ENCODE measurements at regions not wholly inside any gene's neighbourhood (a gene's known extent, or its start where the extent isn't known, plus 50 kb on each side); places are given as distances from the start of the nearest gene placed in this dataset.
"Not testable (repeated sequence)": the region's sequence is repeated elsewhere in the genome, so short reads cannot be mapped to it uniquely, and the experiment has no call there.

DNA sequence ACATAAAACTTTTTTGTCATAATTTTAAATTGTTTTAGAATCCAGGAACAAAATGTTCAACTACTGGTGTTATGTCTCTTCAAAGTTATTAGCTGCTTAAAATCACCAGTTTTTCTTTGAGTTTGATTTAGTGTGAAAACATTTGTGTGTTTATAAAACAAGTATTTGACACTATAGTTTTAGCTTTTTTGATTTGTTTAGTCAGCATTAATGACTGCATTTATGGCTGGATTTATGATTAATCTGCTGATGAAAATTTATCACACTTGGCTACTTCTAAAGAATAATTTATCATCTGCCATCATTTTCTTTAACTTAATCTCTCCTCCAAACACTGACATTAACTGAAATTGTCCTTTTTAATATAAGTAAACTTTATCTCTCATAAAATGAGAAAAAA, 1465.9 kb upstream of the SLC10A2 start:
- DNase-seq (ENCODE audit: low read depth): no peak

DNA sequence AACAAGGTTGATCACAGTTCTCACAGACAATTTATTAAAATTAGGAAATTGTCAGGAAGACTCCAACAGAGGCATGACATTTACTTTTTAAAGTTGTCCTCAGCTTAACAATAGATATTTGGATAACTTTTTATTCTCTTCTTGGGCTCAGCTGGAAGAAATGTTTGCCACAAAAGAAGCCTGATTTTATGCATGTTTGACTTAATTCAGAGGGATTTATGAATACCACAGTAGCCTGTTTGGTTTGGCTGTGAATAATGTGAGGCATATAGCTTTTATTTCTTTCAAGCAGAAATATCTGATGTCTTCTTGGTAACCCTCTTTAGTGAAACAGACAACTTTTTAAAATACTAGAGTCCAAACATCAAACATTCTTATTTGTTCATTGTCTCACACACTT, 1464.5 kb upstream of the SLC10A2 start:
- DNase-seq (ENCODE audit: low read depth): no peak

DNA sequence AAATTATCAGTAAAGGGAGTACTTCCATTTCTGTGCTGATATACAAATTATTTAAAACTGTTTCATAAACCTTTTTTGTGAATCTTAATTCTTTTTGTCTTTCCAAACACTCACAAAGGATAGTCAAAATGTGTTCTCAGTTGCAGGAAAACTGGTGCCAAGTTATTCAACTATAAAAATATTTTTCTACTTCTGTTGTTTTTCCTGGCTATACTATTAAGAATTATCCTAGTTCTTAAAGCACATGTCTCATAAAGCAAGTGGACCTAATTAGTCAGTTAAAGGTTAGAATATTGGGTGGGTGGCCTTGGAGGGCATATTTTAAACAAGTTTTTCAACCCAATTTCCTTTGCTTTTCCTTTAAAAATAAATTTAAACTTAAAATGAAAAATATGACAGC, 1460.3 kb upstream of the SLC10A2 start:
- no peak for DNase-seq (ENCODE audit: low read depth)

DNA sequence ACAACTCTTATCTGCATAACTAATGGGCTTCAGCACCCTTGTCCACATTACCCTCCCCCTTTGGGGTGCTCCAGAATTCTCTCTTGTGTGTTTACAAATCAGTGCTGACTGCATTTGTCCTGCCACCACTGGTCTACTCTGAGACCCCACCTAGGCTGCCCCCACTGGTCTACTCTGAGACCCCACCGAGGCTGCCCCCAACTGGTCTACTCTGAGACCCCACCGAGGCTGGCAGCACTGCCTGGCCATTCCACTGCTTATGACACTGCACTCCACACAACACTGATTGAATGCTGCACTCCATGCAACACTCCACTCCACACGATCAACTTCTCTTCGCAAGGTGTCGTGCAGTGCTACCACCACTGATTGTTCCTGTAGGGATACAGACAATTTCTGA, 1459.2 kb upstream of the SLC10A2 start:
- DNase-seq (ENCODE audit: low read depth): no peak

DNA sequence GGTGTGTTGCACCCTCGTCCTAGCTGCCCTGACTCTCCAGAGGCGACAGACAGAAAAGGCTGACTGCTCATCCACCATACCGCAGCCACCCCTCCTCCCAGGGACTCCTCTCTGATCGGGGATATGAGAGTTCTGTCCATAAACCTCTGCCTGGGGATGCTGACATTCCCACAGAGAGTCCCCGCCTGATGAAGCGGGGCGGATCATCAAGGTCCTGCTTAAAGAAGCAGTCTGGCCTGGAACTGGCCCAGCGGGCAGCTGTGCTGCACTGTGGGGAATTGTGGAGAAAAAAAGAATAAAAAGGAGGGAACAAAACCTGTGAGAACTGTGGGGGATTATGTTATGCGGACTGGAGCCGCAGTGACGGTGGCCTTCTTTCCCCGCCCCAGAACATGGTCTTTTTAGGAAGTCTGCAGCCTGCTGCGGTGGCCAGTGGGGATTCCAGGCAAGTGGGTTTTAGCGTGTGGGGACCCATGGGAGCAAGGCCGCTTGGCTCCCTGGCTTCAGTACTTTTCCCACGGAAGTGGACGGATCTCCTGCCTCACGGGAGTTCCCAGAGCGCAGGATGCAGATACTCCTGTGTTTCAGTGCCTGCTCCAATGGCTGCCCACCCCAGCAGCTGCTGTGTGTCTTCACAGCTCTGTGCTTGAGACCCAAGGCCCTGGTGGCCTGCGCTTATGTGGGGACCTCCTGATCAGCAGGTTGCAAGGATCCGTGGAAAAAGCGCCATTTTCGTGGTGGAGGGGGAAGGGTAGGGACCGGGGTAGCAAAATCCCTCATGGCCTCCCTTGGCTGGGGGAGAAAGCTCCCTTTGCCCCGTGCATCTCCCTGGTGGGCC, 1456.2 kb upstream of the SLC10A2 start:
- DNase-seq (ENCODE audit: low read depth): no peak

DNA sequence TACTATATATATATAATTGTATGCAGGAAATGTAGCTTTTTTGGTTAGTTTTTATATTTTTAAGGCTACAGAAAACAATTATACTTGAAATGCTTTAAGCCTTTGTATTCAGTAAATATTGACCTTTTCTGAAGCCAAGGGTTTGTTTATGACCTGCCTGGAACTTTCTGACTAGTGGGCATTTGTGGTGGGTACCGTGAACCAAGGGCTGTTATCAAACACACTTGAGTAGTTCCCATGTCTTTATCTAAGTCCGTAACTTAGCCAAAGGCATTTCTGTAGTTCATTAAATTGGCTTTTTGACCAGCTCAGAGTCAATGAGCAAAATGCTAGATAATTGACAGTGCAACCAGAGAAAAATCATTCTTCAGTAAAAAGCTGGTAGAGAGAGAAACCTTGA, 1444.2 kb upstream of the SLC10A2 start:
- DNase-seq (ENCODE audit: low read depth): no peak

DNA sequence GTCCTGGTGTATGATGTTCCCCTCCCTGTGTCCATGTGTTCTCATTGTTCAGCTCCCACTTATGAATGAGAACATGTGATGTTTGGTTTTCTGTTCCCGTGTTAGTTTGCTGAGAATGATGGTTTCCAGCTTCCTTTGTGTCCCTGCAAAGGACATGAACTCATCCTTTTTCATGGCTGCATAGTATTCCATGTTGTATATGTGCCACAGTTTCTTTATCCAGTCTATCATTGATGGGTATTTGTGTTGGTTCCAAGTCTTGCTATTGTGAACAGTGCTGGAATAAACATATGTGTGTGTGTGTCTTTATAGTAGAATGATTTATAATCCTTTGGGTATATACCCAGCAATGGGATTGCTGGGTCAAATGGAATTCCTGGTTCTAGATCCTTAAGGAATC, 1427.3 kb upstream of the SLC10A2 start:
- not testable (repeated sequence) for DNase-seq (ENCODE audit: low read depth)

DNA sequence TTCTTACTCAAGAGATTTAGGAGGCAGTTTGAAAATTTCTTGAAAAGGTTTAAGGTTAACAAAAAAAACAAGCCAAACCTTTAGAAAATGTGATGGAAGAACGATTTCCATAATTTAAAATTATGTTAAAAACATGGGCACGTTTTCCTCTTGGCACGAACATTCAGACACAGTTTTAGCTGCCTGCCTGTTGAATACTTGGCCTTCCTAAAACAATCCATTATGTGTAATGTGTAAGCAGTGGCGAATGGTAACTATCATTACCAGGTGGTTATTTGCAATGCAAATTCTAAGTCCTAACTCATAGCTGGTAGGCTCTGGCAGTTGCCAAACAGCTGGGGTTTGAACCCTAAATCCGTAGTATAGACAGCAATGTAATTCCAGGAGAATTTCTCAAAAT, 1425.7 kb upstream of the SLC10A2 start:
- no peak for DNase-seq (ENCODE audit: low read depth)

DNA sequence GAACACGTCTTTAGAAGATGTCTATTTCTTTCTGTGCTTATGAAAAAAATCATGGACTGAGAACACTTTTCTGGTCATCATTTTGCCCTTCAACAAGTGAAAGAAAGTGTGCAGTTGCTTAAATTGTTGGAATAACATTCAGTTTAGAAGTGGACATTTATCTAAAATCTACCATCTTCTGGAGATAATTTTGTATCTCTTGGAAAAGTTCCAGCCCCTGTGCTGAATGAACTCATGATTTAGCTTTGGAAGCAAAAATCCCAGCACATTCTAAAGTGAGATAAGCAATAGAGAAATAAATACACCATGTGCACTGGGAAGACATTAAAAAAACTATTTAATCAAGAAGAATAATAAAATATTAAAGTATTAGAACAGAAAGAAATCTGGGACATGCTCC, 1420.8 kb upstream of the SLC10A2 start:
- no peak for DNase-seq (ENCODE audit: low read depth)

DNA sequence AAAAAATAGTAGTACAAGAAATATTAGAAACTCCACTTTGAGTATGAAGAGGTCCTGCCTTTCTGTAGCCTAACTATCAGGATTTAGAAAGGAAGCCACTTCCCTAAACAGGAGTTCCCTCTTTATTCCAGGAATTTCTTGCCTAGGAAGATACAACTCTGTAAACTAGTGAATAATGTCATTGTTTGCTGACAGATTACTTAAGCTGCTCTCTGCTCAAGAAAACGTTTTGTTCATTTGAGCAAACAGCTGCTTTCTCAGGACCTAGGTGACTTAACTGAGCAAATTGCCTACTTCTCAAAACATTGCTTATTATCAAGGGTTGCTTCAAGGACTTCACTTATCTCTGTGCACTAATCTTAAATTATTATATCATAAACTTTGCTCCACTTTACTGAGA, 1419.4 kb upstream of the SLC10A2 start:
- DNase-seq (ENCODE audit: low read depth): no peak

DNA sequence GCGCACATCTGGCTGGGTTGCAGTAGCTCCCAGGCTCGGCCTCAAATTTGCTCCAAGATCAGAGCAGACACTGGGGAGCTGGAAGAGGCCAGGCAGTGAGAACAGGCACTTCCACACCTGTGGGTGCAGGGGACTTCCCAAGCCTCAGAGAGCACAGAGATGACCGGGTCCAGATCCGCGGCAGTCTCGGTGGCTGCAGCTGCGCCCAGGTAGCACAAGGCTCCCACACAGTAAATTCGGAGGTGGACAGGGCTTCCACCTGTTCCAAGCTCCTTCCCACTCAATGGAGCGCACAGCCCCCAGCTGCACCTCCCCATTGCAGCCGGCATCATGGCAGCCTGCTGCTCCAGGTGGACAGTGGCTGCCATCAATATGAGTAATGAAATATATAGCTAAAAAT, 1417.4 kb upstream of the SLC10A2 start:
- DNase-seq (ENCODE audit: low read depth): no peak

DNA sequence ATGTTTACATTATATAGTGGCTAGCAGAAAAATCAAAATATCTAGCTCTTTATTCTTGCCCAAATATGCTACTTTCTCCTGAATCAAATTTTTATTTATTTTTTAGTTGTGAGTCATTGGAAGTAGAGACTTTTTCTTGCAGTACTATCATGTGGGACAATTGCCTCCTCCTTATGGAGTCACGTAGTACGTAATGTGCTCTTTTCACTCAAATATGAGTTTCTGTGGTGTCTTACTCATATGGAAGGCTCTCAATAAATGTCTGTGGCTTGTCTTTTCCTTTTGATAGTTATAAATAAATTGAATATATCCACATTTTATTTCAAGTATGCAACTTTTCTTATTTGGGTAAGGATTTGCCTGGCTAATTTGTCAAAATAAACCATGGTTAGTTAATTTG, 1411.0 kb upstream of the SLC10A2 start:
- DNase-seq (ENCODE audit: low read depth): no peak

DNA sequence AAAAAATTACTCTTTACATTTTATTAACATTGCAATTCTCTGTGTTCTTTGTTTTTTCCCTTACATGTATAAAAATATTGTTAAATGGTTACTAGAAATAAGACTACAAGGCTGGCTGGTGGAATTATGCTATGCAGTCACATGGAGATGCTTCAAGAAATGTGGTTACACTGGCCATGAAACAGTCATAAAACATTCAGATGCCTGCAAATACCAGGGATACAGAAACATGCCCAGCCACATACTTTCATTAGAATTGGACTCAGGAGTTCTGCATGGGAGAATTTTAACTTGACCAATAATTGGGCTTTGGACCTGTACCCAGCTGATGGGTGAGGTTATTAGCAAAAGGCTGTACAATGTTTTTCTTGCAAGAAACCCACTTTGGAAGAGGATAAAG, 1407.7 kb upstream of the SLC10A2 start:
- DNase-seq (ENCODE audit: low read depth): no peak

DNA sequence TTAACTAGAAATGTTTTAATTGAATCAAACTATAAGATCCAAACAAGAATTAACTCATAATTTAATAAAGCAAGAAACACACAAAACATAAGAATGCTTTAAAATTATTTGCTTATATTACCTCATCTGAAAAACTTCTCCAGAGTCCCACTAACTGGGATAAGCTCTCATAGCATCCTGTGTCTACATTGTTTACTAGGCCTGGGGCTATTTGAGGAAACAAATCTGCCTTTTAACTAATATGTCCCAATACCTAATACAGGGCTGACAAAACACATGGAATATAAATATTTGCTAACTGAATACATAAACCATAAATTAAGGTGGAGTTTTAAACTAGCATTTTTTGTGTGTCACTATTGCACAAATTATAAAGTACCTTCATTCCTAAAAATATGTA, 1399.8 kb upstream of the SLC10A2 start:
- DNase-seq (ENCODE audit: low read depth): no peak

DNA sequence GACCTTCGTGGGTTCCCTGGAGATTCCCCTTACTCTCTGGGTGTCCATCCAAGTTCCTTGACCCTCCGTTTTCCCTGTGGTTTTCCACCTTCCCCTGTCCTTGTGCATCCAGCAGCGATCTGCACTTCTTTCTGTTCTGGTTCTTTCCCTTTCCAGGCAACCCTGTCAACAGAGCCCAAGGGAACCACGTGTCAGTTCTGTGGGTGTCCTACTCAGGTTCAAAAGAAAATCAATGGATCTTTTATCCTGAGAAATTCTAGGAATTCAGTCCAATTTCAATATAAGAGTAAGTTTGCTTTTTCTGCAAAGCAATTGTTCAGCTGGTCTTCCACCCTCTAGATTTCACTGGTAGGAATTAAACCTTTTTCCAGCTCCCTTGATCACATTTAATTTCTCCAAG, 1394.8 kb upstream of the SLC10A2 start:
- DNase-seq (ENCODE audit: low read depth): no peak

DNA sequence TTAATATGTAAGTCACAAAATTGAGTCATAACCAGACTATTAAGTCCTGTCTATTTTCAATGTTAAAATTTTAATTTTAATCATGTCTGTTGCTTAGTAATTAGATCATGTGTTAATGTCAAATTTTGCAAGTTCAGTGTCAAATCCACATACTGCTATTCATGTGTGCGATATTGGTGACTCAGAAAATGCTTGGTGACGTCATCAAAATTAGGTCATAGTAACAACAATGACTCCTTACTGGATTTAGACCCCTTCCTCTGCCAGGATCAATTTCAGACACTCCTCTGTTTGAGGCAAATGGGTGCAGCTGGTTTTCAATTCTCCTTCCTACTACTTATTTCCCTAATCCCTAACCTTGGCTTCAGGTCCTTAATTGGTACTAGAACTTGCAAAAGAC, 1394.3 kb upstream of the SLC10A2 start:
- no peak for DNase-seq (ENCODE audit: low read depth)

DNA sequence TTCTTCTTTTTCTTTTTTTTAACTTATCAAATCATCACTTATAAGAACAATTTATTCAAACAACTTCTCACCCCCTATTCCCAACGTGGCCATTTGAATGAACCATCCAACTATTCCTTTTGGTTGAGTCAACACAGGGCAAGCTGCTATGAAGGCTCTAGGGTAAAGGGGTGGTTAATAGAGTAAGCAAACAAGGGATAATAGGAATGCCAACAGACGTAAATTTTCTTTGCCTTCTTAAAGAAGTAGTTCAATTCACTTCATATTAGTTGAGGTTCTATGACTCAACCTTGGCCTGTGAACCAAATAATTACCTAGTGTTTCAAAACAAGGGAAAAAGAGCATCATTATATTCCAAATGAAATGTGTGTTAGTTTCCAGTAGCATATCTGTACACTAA, 1383.8 kb upstream of the SLC10A2 start:
- no peak for DNase-seq (ENCODE audit: low read depth)

DNA sequence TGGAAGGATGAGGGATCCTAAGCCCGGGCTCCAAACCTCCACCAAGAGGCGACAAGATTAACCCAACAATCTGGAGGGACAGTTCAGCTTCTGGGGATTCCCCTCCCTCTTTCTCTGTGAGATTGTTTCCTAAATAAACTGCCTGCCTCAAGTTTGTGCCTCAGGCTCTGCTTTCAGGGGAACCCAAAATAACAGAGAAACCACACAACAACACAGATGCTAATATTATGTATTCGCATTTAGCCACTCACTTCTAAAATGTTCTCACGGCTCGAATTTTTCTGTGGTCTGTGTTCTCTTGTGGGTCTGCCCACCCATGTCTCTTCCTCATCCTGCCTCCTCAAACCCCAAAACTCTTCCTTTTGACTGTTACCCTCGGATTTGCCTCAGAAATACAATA, 1381.1 kb upstream of the SLC10A2 start:
- DNase-seq (ENCODE audit: low read depth): no peak

DNA sequence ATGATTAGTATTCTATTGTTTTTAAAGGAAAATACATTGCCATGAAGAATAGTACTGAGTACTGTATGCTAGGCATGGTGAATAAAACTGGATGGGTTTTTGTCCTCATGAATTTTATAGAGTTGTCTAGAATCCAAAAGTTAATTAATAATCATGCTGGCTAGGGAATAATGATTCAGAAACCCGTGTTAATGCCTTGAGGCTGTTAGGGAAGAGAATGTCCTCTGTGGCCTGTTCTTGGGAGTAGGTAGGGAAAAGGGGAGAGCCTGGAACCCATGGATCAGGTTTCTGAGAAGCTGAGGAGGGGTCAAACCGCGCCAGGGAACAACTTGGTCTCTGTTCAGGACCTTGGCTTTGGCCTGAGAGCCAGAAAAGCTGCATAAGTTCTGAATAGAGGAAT, 1376.3 kb upstream of the SLC10A2 start:
- no peak for DNase-seq (ENCODE audit: low read depth)

DNA sequence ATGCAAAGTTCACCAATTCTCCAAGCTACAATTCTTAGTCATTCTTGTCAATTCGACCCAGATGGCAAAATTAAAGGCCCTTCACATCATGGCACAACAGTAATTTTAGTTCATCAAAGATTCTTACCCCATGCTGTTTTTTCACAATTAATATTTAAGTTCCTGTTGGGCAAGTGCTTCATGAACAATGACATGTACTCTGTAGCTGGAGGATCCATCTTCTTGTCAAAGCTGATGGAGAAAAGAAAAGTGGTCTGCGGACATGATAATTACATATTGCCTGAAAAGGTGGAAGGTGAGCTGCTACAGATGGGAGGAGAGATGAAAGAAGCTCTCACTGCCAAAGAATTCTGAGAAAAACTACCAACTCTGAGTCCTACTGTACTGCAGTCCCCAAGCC, 1370.3 kb upstream of the SLC10A2 start:
- DNase-seq (ENCODE audit: low read depth): no peak

DNA sequence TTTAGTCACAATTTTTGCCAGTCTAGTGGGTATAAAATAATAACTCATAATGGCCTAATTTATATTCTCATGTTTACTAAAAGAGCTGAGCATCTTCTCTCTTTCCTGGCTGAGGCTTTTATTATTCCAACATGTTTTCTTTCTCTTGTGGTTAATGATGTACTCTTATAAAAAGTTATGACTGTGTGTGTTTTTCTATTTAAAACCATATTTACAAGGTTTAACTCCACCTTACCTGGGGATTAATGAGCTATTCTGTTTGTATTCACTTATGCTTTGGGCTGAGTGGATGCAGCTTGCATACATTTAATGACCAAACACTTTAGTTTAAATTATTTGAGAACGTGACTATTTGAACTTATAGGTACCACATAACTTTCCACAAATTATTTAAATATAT, 1365.7 kb upstream of the SLC10A2 start:
- no peak for DNase-seq (ENCODE audit: low read depth)

DNA sequence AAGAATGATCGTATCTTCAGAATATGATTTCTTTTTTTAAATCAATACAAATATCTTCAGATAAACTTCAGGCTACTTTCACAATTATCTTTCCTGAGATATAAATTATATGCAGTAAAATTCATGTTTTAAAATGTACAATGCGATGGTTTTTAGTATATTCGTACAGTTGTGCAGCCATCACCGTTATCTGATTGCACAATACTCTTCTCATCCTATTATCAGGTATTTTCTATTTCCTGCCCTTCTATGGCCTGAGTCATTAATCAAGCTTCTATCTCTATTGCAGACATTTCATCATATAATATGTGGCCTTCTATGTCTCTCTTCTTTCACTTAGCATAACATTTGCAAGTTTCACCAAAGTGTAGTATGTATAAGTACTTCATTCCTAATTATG, 1360.2 kb upstream of the SLC10A2 start:
- DNase-seq (ENCODE audit: low read depth): no peak

DNA sequence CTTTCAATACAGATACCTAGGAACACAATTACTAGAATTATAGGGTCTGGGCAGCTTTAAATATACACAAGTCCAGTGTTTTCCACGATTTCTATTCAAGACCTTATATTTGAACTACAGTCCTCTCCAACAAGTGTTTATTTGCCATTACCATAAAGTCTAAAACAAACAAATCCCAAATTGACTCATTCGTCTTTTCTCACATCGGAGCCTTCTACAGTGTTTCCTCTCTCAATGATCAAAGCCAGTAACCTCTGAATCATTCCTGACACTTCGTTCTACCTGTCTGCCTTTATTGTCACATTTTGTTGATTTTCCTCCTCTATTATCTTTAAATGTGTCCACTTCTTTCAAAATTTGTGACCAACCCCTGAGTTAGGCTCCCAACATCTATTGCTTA, 1356.5 kb upstream of the SLC10A2 start:
- DNase-seq (ENCODE audit: low read depth): no peak

DNA sequence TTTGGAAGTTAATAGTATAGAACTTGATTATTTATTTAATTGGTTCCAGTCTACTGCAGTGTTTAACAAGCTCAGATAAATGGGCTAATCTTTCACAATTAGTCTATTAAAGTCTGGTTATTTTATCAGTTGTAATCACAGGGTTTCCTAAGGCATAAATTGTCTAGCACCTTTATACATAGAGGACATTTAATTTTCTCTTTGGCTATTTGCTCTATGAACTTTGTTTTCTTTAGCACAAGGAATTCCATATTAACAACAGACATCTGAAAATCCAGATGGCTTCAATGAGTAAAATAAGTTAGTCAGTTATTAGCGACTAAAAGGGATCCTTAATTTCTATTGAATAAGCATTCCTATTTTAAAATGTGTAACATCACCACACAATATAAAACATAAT, 1350.8 kb upstream of the SLC10A2 start:
- no peak for DNase-seq (ENCODE audit: low read depth)

DNA sequence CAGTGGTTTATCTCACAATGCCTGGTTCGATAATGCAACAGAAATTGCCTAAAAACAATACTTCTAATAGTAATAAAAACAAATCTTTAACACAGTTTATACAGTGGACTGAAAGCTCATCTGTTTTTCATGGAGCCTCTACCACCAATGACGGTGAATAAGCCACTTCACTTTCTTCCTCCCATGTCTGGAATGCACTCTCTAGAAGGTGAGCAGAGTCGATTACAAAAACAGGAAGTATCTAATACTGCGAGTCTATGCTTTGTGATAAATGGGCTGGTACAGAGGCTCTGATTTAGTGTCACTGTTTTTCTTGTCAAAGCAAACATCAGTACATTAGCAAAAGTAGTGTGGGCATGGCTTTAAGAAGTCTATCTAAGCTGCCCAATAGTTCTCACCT, 1348.6 kb upstream of the SLC10A2 start:
- DNase-seq (ENCODE audit: low read depth): no peak

Measured in stimulated activated CD8-positive, alpha-beta memory T cell treated with anti-CD3 and anti-CD28 coated beads, Interleukin-4, amount 100 ng/mL, for 24 hours (primary cell).